ENCODE measurements at regions not wholly inside any gene's neighbourhood (a gene's known extent, or its start where the extent isn't known, plus 50 kb on each side); places are given as distances from the start of the nearest gene placed in this dataset.

- TF ChIP-seq CTCF (IDR thresholded peaks at IDR 0.05), result no peak
- no peak for TF ChIP-seq EP300 (IDR thresholded peaks at IDR 0.05)
- TF ChIP-seq POLR2A (IDR thresholded peaks at IDR 0.05; ENCODE audit: low read depth), result no peak
- TF ChIP-seq POLR2AphosphoS5 (IDR thresholded peaks at IDR 0.05), result no peak
Observed at GRCh38 chr13:104416973-104417372, 1350.8 kb upstream of the SLC10A2 start.

Measured in esophagus muscularis mucosa (tissue), 4 donors.